ENCODE measurements at regions not wholly inside any gene's neighbourhood (a gene's known extent, or its start where the extent isn't known, plus 50 kb on each side); places are given as distances from the start of the nearest gene placed in this dataset.
A peak's percentile ranks its signal among the peaks of the same experiment; 100 is the strongest.
"Not testable (repeated sequence)": the region's sequence is repeated elsewhere in the genome, so short reads cannot be mapped to it uniquely, and the experiment has no call there.

DNA sequence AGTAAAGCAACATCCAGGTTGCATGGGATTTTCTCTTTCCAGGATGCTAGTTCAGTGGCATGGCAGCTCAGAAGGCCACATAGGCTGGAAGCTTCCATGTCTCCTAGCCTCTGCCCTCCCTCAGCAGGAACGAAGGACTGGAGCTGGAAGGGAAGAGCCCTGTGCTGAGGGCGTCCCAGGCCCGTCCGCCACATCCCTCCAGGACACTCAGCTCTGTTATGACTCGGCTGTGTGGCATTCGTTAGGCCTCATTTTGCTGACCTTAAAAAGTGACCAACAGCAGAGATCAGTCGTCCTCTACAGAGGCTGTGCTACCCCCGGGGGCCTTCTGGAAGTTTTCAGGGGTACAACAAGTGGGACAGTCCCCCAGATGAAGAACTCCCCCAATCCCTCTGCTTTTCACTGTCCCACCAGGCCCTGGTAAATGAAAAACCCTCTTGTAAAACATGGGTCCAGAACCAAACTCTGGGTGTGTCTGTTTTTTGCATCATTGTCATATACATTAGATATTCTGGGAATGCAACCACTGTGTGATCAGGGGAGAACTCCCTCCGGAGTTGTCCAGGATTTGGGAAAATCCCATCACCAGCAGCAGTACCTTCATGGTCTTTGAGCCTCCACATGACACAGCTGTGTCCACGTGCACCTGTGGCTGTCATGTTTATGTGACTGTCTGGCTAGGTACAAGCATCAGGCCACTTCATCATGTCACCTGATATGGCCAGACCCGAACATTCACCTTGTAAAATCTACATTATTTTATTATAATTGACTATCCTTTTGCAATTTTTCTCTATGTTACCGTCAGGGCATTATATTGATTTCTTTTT is 149.9 kb downstream of the OR4M2 start:
- H3K79me1 ChIP-seq (ENCODE audit: low read depth, low read length): no peaks in the 10 kb centered on the region
- H4K91ac ChIP-seq (ENCODE audit: low read depth, low read length, poor library complexity): no peak overlapping the region
- no CpG with 5 or more reads among the region's 12 CpGs for WGBS, 2 donors (ENCODE audit: extremely low coverage in 2 of 2, insufficient read length in 2 of 2, insufficient replicate concordance in 1 of 2)
- DNase-seq (ENCODE audit: low spot score): no peak
- no peak overlapping the region for H2AFZ ChIP-seq (ENCODE audit: low read length)
- H2BK12ac ChIP-seq (ENCODE audit: low read length): no peak overlapping the region
- no peak overlapping the region for H3K4me2 ChIP-seq (ENCODE audit: insufficient read depth, low read length, poor library complexity, severe bottlenecking)
- H3K27ac ChIP-seq (replicated peaks; ENCODE audit: low read length): no peak overlapping the region
- no peak overlapping the region for H2AK5ac ChIP-seq (ENCODE audit: low read depth, low read length)
- no peak overlapping the region for H3K4ac ChIP-seq (ENCODE audit: low read length)
- no peak overlapping the region for H3K14ac ChIP-seq (ENCODE audit: low read length)
- H3K23ac ChIP-seq (ENCODE audit: low read depth, low read length, poor library complexity): no peak overlapping the region
- H2BK5ac ChIP-seq (ENCODE audit: low read length): no peak overlapping the region
- no peak overlapping the region for H3K9ac ChIP-seq (ENCODE audit: low read depth, low read length, poor library complexity)
- H3K36me3 ChIP-seq (replicated peaks in 1 of 2; ENCODE audit: control insufficient read depth in 2 of 2, insufficient read depth in 2 of 2, low read length in 2 of 2): no peaks in the 10 kb centered on the region
- no peaks in the 10 kb centered on the region for H3K4me1 ChIP-seq (ENCODE audit: control insufficient read depth in 2 of 2, insufficient read depth in 1 of 2, low read depth in 1 of 2, low read length in 2 of 2)
- H3K4me3 ChIP-seq (ENCODE audit: low read length in 2 of 2): no peak overlapping the region
- H3K27me3 ChIP-seq (ENCODE audit: control insufficient read depth in 3 of 3, insufficient read depth in 3 of 3, low read depth in 1 of 3, low read length in 3 of 3): no peaks in the 10 kb centered on the region
- H2BK120ac ChIP-seq (ENCODE audit: low read depth, low read length): no peak overlapping the region
- H2BK15ac ChIP-seq (ENCODE audit: low read length): no peak overlapping the region
- H3K18ac ChIP-seq (ENCODE audit: low read length): no peak overlapping the region
- H4K8ac ChIP-seq (ENCODE audit: low read depth, low read length): no peak overlapping the region
- H3K9me3 ChIP-seq (replicated peaks in 1 of 2; ENCODE audit: control insufficient read depth in 2 of 2, insufficient read depth in 1 of 2, low read depth in 1 of 2, low read length in 2 of 2): peaks cover 0 to 35% of the 10 kb centered on the region in 2 donors

DNA sequence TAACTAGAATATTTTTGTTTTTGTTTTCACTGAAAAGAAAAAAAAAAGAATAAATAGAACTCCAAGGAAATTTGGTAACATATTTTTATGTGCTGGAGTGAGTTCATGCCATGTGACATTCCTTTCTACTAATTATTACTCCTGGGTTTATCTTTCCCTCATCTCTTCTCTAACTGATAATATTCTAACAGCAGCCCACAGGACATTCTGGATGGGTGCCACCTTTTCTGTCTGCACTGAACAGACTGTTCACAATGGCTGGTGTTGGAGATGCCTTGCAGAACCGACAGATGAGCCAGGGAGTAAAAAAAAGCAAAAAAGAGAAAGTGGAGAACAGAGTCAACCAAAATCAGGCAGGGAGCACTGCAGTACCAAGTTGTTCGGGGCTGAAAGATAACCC is 151.3 kb downstream of the OR4M2 start:
- no peak overlapping the region for H3K4me3 ChIP-seq (ENCODE audit: low read length in 2 of 2)
- H2BK5ac ChIP-seq (ENCODE audit: low read length): no peak overlapping the region
- peaks cover 0 to 33% of the 10 kb centered on the region in 2 donors for H3K9me3 ChIP-seq (replicated peaks in 1 of 2; ENCODE audit: control insufficient read depth in 2 of 2, insufficient read depth in 1 of 2, low read depth in 1 of 2, low read length in 2 of 2)

DNA sequence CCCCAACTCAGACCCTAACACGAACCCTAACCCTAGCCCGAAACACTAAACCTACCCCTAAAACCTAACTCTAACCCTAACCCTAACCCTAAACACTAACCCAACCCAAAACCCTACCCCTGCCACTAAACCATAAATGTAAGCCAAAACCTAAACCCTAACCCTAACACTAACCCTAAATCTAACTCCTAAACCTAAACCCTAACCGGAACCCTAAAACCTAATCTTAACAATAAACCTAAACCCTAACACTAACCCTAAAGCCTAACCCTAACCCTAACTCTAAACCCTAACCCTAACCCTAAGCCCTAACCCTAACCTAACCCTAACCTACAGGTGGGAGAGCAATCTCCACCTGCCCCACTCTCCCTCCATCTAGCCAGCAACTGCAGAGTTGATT is 152.3 kb downstream of the OR4M2 start:
- Histone ChIP-seq H3K36me3 (replicated peaks in 1 of 2; ENCODE audit: control insufficient read depth in 2 of 2, insufficient read depth in 2 of 2, low read length in 2 of 2) (no peaks in the 10 kb centered on the region), H3K79me1 (ENCODE audit: low read depth, low read length) (no peaks in the 10 kb centered on the region), H3K23ac (ENCODE audit: low read depth, low read length, poor library complexity) (no peak overlapping the region), H2BK120ac (ENCODE audit: low read depth, low read length) (no peak overlapping the region), H4K8ac (ENCODE audit: low read depth, low read length) (no peak overlapping the region), H3K4me2 (ENCODE audit: insufficient read depth, low read length, poor library complexity, severe bottlenecking) (no peak overlapping the region), H3K14ac (ENCODE audit: low read length) (no peak overlapping the region), H2BK12ac (ENCODE audit: low read length) (no peak overlapping the region), H3K9me3 (replicated peaks in 1 of 2; ENCODE audit: control insufficient read depth in 2 of 2, insufficient read depth in 1 of 2, low read depth in 1 of 2, low read length in 2 of 2) (peaks cover 0 to 30% of the 10 kb centered on the region in 2 donors), H3K27me3 (ENCODE audit: control insufficient read depth in 3 of 3, insufficient read depth in 3 of 3, low read depth in 1 of 3, low read length in 3 of 3) (no peaks in the 10 kb centered on the region), H2BK5ac (ENCODE audit: low read length) (no peak overlapping the region), H3K4me3 (ENCODE audit: low read length in 2 of 2) (no peak overlapping the region), H2BK15ac (ENCODE audit: low read length) (no peak overlapping the region), H3K4ac (ENCODE audit: low read length) (no peak overlapping the region), H3K18ac (ENCODE audit: low read length) (no peak overlapping the region), H2AFZ (ENCODE audit: low read length) (no peak overlapping the region), H3K9ac (ENCODE audit: low read depth, low read length, poor library complexity) (no peak overlapping the region), H2AK5ac (ENCODE audit: low read depth, low read length) (no peak overlapping the region), H3K4me1 (ENCODE audit: control insufficient read depth in 2 of 2, insufficient read depth in 1 of 2, low read depth in 1 of 2, low read length in 2 of 2) (no peaks in the 10 kb centered on the region), H4K91ac (ENCODE audit: low read depth, low read length, poor library complexity) (no peak overlapping the region), H3K27ac (replicated peaks; ENCODE audit: low read length) (no peak overlapping the region)
- no peak for DNase-seq (ENCODE audit: low spot score)
- WGBS, 2 donors (ENCODE audit: extremely low coverage in 2 of 2, insufficient read length in 2 of 2, insufficient replicate concordance in 1 of 2): 100% methylated on average over 3 of the region's 3 CpGs

More for the DNA sequence above, 151.3 kb downstream of the OR4M2 start:
- no peak for DNase-seq (ENCODE audit: low spot score)
- Histone ChIP-seq H3K18ac (ENCODE audit: low read length) (no peak overlapping the region), H3K4ac (ENCODE audit: low read length) (no peak overlapping the region), H2BK15ac (ENCODE audit: low read length) (no peak overlapping the region), H3K36me3 (replicated peaks in 1 of 2; ENCODE audit: control insufficient read depth in 2 of 2, insufficient read depth in 2 of 2, low read length in 2 of 2) (no peaks in the 10 kb centered on the region), H4K91ac (ENCODE audit: low read depth, low read length, poor library complexity) (no peak overlapping the region), H3K14ac (ENCODE audit: low read length) (no peak overlapping the region), H2BK120ac (ENCODE audit: low read depth, low read length) (no peak overlapping the region), H3K9ac (ENCODE audit: low read depth, low read length, poor library complexity) (no peak overlapping the region), H2AFZ (ENCODE audit: low read length) (no peak overlapping the region), H2BK12ac (ENCODE audit: low read length) (no peak overlapping the region), H3K27me3 (ENCODE audit: control insufficient read depth in 3 of 3, insufficient read depth in 3 of 3, low read depth in 1 of 3, low read length in 3 of 3) (no peaks in the 10 kb centered on the region), H3K27ac (replicated peaks; ENCODE audit: low read length) (no peak overlapping the region), H3K4me1 (ENCODE audit: control insufficient read depth in 2 of 2, insufficient read depth in 1 of 2, low read depth in 1 of 2, low read length in 2 of 2) (no peaks in the 10 kb centered on the region), H3K4me2 (ENCODE audit: insufficient read depth, low read length, poor library complexity, severe bottlenecking) (no peak overlapping the region), H2AK5ac (ENCODE audit: low read depth, low read length) (no peak overlapping the region), H3K79me1 (ENCODE audit: low read depth, low read length) (no peaks in the 10 kb centered on the region), H3K23ac (ENCODE audit: low read depth, low read length, poor library complexity) (no peak overlapping the region), H4K8ac (ENCODE audit: low read depth, low read length) (no peak overlapping the region)
- WGBS, 2 donors (ENCODE audit: extremely low coverage in 2 of 2, insufficient read length in 2 of 2, insufficient replicate concordance in 1 of 2): no CpG with 5 or more reads among the region's 2 CpGs

DNA sequence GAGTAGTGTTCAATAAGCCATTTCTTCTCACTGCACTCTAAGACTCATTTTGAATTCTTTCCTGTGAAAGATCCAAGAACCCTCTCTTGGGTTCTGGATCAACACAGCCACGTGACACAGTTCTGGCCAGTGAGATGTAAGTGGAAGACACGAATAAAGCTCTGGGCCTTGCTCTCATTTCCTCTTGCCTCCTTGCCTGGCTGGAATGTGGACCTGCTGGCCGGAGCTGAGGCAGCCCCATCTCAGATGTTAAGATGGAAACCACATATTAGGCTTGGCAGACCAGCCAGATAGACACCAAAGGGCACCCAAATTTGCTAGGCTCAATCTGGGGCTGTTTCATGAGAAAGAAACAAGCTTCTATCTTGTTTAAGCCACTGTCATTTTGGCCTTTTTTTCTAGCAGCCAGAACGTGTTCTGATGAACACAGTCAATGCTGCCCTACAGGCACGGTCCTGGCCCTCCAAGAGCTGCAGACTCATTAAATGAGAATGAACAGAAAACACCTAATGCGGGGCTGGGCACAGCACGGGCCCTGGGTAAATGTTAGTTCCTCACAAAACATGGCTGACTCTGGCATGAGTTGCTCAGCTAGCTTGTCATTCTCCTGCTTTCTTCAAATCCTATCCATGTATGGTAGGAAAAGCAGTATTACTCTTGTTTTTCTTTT is 155.1 kb downstream of the OR4M2 start:
- not testable (repeated sequence) for H3K4me3 ChIP-seq (ENCODE audit: low read length in 2 of 2); H2BK15ac ChIP-seq (ENCODE audit: low read length); H4K8ac ChIP-seq (ENCODE audit: low read depth, low read length); H3K23ac ChIP-seq (ENCODE audit: low read depth, low read length, poor library complexity); H2AK5ac ChIP-seq (ENCODE audit: low read depth, low read length); H4K91ac ChIP-seq (ENCODE audit: low read depth, low read length, poor library complexity); H3K27ac ChIP-seq (replicated peaks; ENCODE audit: low read length); DNase-seq (ENCODE audit: low spot score); H3K14ac ChIP-seq (ENCODE audit: low read length); H3K18ac ChIP-seq (ENCODE audit: low read length); H3K27me3 ChIP-seq (ENCODE audit: control insufficient read depth in 3 of 3, insufficient read depth in 3 of 3, low read depth in 1 of 3, low read length in 3 of 3); H2BK120ac ChIP-seq (ENCODE audit: low read depth, low read length); H3K9ac ChIP-seq (ENCODE audit: low read depth, low read length, poor library complexity); H2BK5ac ChIP-seq (ENCODE audit: low read length); H2BK12ac ChIP-seq (ENCODE audit: low read length); H3K4me2 ChIP-seq (ENCODE audit: insufficient read depth, low read length, poor library complexity, severe bottlenecking); H3K4me1 ChIP-seq (ENCODE audit: control insufficient read depth in 2 of 2, insufficient read depth in 1 of 2, low read depth in 1 of 2, low read length in 2 of 2); H3K4ac ChIP-seq (ENCODE audit: low read length); H3K36me3 ChIP-seq (replicated peaks in 1 of 2; ENCODE audit: control insufficient read depth in 2 of 2, insufficient read depth in 2 of 2, low read length in 2 of 2); H3K79me1 ChIP-seq (ENCODE audit: low read depth, low read length)
- peaks cover 0 to 25% of the 10 kb centered on the region in 2 donors for H3K9me3 ChIP-seq (replicated peaks in 1 of 2; ENCODE audit: control insufficient read depth in 2 of 2, insufficient read depth in 1 of 2, low read depth in 1 of 2, low read length in 2 of 2)
- H2AFZ ChIP-seq (ENCODE audit: low read length): peak overlapping the region; percentile 0
- WGBS, 2 donors (ENCODE audit: extremely low coverage in 2 of 2, insufficient read length in 2 of 2, insufficient replicate concordance in 1 of 2): no CpG with 5 or more reads among the region's 7 CpGs

Data from neuronal stem cell (in vitro differentiated cells).